GM18907 (cell line): ENCODE measurements at regions not wholly inside any gene's neighbourhood (a gene's known extent, or its start where the extent isn't known, plus 50 kb on each side); places are given as distances from the start of the nearest gene placed in this dataset.

Experiments used
- ATAC-seq: cut with Tn5 transposase; IDR thresholded peaks from one replicate; pipeline ENCODE4 v1.9.1; 2021; ENCODE audit warnings: mild to moderate bottlenecking, moderate library complexity; ENCODE audit not compliant: unreplicated experiment

GRCh38 chr4:17188125-17188524 lies 289.7 kb upstream of the LDB2 start:
- no peak for ATAC-seq

GRCh38 chr4:17187003-17187402 lies 288.6 kb upstream of the LDB2 start:
- ATAC-seq = no peak

- no peak for ATAC-seq
These were observed 284.4 kb upstream of the LDB2 start for GRCh38 chr4:17182888-17183287.

GRCh38 chr4:17174751-17175150 lies 276.3 kb upstream of the LDB2 start:
- no peak for ATAC-seq

GRCh38 chr4:17173300-17173699 lies 274.9 kb upstream of the LDB2 start:
- no peak for ATAC-seq

GRCh38 chr4:17170131-17170530 lies 271.7 kb upstream of the LDB2 start:
- ATAC-seq = no peak

GRCh38 chr4:17169699-17170098 lies 271.3 kb upstream of the LDB2 start:
- ATAC-seq = no peak

- ATAC-seq = no peak
These were observed 270.1 kb upstream of the LDB2 start for GRCh38 chr4:17168571-17168970.

- no peak for ATAC-seq
These were observed 268.5 kb upstream of the LDB2 start for GRCh38 chr4:17166954-17167353.

- ATAC-seq = no peak
These were observed 266.8 kb upstream of the LDB2 start for GRCh38 chr4:17165286-17165685.

- ATAC-seq = no peak
These were observed 266.2 kb upstream of the LDB2 start for GRCh38 chr4:17164666-17165065.

GRCh38 chr4:17163156-17163771 lies 264.8 kb upstream of the LDB2 start:
- no peak for ATAC-seq

GRCh38 chr4:17157304-17157703 lies 258.9 kb upstream of the LDB2 start:
- no peak for ATAC-seq

- no peak for ATAC-seq
These were observed 257.0 kb upstream of the LDB2 start for GRCh38 chr4:17155486-17155885.

- no peak for ATAC-seq
These were observed 255.1 kb upstream of the LDB2 start for GRCh38 chr4:17153572-17153971.

GRCh38 chr4:17152941-17153540 lies 254.6 kb upstream of the LDB2 start:
- ATAC-seq = no peak

GRCh38 chr4:17142232-17142711 lies 243.8 kb upstream of the LDB2 start:
- ATAC-seq = no peak

GRCh38 chr4:17138847-17139246 lies 240.4 kb upstream of the LDB2 start:
- no peak for ATAC-seq

- no peak for ATAC-seq
These were observed 236.1 kb upstream of the LDB2 start for GRCh38 chr4:17134565-17134964.

GRCh38 chr4:17134100-17134499 lies 235.7 kb upstream of the LDB2 start:
- ATAC-seq = no peak

GRCh38 chr4:17132226-17132625 lies 233.8 kb upstream of the LDB2 start:
- no peak for ATAC-seq

- ATAC-seq = no peak
These were observed 229.8 kb upstream of the LDB2 start for GRCh38 chr4:17128268-17128667.
